K562 (cell line): ENCODE measurements at regions not wholly inside any gene's neighbourhood (a gene's known extent, or its start where the extent isn't known, plus 50 kb on each side); places are given as distances from the start of the nearest gene placed in this dataset.

ENCODE experiments used
- CCAR2 ChIP-seq: fragments of 200-400 bp; formaldehyde crosslinking; IDR thresholded peaks from 2 replicates; pipeline ENCODE4 v1.6.1; 2017; ENCODE audit warnings: mild to moderate bottlenecking, low read depth, low read length
- EP400 ChIP-seq: fragments of 450-650 bp; IDR thresholded peaks from 2 replicates; pipeline ENCODE4 v1.6.1; 2017; ENCODE audit warnings: antibody characterized with exemption, mild to moderate bottlenecking, moderate library complexity
- FOXK2 ChIP-seq, 2 experiments: fragments of 450-650 bp; IDR thresholded peaks in 1 of 2; conservative IDR thresholded peaks in 1 of 2; 2 replicates each; pipeline ENCODE4 v1.6.1; 2016; ENCODE audit warnings: low read depth in 2 of 2, mild to moderate bottlenecking in 1 of 2
- GTF2A2 ChIP-seq: IDR thresholded peaks from 2 replicates; pipeline ENCODE4 v1.6.1; 2016; ENCODE audit warnings: mild to moderate bottlenecking, missing genetic modification characterization, missing compliant biosample characterization
- HDAC3 ChIP-seq: fragments of 450-650 bp; IDR thresholded peaks from 2 replicates; pipeline ENCODE4 v1.6.1; 2018; ENCODE audit warnings: borderline replicate concordance, mild to moderate bottlenecking, moderate library complexity; ENCODE audit not compliant: partially characterized antibody
- NCOR1 ChIP-seq: fragments of 450-650 bp; IDR thresholded peaks from 2 replicates; pipeline ENCODE4 v1.6.1; 2016; ENCODE audit warnings: mild to moderate bottlenecking, moderate library complexity
- NR4A1 ChIP-seq, 2 experiments: fragments of 250-450 bp in 1 of 2; fragments of 450-650 bp in 1 of 2; sonication (Bioruptor Pico) in 1 of 2; IDR thresholded peaks; 2 replicates each; pipeline versions ENCODE4 v1.4.0 to v1.6.1; 2016 to 2020; ENCODE audit warnings: mild to moderate bottlenecking in 2 of 2, missing compliant biosample characterization in 1 of 2, missing genetic modification characterization in 1 of 2, moderate library complexity in 1 of 2
- PCBP1 ChIP-seq: fragments of 200-400 bp; formaldehyde crosslinking; IDR thresholded peaks from 2 replicates; pipeline ENCODE4 v1.6.1; 2018; ENCODE audit warnings: mild to moderate bottlenecking, low read depth, low read length; ENCODE audit not compliant: poor library complexity, severe bottlenecking
- ZC3H11A ChIP-seq: IDR thresholded peaks from 2 replicates; pipeline ENCODE4 v1.6.1; 2012; ENCODE audit warnings: low read depth, low read length, improper control_type of control experiment
- ZNF431 ChIP-seq: sonication (generic); formaldehyde crosslinking; IDR thresholded peaks from 2 replicates; pipeline ENCODE4 v1.8.0; 2022; ENCODE audit warnings: mild to moderate bottlenecking, missing genetic modification reagents
- TF ChIP-seq, protein P1 (sequence below): sonication (generic); formaldehyde crosslinking; IDR thresholded peaks from 2 replicates; pipeline ENCODE4 v1.8.0; 2023; ENCODE audit warnings: mild to moderate bottlenecking, missing genetic modification reagents
- TF ChIP-seq, protein P2 (sequence below): IDR thresholded peaks from 2 replicates; pipeline ENCODE4 v1.6.1; 2014; ENCODE audit warnings: antibody characterized with exemption
- TF ChIP-seq, protein P3 (sequence below): sonication (generic); formaldehyde crosslinking; IDR thresholded peaks from 2 replicates; pipeline ENCODE4 v1.8.1; 2023; ENCODE audit warnings: mild to moderate bottlenecking, missing genetic modification reagents
- TF ChIP-seq, protein P4 (sequence below): sonication (generic); formaldehyde crosslinking; IDR thresholded peaks from 2 replicates; pipeline ENCODE4 v1.8.1; 2022; ENCODE audit warnings: missing genetic modification reagents
- TF ChIP-seq, protein P5 (sequence below): fragments of 450-650 bp; IDR thresholded peaks from 2 replicates; pipeline ENCODE4 v1.6.1; 2017; ENCODE audit warnings: mild to moderate bottlenecking, moderate library complexity

DNA sequence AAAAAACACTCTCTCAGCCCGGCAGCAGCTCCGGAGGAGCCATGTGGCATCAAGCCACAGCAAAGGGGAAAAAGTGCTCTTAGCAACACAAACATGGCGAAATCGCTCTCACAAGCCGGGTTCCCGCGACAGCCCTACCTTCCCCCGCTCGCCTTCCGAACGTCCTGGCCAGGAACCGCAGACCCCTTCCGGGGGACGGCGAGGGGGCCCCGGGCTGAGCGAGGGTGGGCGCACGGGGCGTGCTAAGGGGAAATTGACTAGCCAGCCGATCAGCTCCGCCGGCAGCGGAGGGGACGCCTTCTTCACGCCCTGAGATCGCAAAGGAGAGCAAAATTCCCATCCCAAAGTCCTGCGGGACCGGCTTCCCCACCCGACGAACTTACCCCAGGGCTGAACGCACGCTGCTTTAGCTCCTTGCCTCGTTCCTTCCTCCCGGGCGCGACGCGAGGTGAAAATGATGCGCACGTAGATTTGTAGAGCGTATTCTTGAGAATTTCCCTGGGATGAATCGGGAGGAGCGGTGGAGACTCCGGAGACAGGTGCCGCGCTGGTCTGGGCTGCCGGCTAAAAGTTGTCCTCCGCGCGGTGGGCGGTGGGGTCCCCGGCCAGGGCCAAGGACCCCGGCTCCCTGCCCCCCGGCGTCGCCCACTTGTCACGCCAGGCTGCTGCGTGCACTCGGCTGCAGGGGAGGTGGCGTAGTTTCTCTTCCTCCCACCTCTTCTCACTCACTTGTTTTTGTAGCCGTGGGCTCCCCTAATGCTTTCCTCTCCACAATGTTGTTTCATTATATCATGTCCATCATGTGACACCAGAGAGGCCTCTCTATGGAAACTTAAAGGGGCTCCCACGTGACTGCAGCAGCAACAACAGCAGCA lies 220.1 kb upstream of the MKLN1 start (continued):
- TF ChIP-seq, protein P1, sequence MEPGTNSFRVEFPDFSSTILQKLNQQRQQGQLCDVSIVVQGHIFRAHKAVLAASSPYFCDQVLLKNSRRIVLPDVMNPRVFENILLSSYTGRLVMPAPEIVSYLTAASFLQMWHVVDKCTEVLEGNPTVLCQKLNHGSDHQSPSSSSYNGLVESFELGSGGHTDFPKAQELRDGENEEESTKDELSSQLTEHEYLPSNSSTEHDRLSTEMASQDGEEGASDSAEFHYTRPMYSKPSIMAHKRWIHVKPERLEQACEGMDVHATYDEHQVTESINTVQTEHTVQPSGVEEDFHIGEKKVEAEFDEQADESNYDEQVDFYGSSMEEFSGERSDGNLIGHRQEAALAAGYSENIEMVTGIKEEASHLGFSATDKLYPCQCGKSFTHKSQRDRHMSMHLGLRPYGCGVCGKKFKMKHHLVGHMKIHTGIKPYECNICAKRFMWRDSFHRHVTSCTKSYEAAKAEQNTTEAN (CRISPR knock-in tag), result peak; percentile 82; the same call in 1 of the 2 replicates
- TF ChIP-seq, protein P2, sequence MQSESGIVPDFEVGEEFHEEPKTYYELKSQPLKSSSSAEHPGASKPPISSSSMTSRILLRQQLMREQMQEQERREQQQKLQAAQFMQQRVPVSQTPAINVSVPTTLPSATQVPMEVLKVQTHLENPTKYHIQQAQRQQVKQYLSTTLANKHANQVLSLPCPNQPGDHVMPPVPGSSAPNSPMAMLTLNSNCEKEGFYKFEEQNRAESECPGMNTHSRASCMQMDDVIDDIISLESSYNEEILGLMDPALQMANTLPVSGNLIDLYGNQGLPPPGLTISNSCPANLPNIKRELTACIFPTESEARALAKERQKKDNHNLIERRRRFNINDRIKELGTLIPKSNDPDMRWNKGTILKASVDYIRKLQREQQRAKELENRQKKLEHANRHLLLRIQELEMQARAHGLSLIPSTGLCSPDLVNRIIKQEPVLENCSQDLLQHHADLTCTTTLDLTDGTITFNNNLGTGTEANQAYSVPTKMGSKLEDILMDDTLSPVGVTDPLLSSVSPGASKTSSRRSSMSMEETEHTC, result peak; percentile 81
- TF ChIP-seq PCBP1, result peak; percentile 53
- peak; percentile 33; the same call in 1 of the 2 replicates for TF ChIP-seq ZNF431 (CRISPR knock-in tag)
- TF ChIP-seq FOXK2 (conservative IDR thresholded peaks at IDR 0.05 in 1 of 2, IDR thresholded peaks at IDR 0.05 in 1 of 2; ENCODE audit: low read depth in 2 of 2), result peak; percentile 94 to 96
- TF ChIP-seq, protein P3, sequence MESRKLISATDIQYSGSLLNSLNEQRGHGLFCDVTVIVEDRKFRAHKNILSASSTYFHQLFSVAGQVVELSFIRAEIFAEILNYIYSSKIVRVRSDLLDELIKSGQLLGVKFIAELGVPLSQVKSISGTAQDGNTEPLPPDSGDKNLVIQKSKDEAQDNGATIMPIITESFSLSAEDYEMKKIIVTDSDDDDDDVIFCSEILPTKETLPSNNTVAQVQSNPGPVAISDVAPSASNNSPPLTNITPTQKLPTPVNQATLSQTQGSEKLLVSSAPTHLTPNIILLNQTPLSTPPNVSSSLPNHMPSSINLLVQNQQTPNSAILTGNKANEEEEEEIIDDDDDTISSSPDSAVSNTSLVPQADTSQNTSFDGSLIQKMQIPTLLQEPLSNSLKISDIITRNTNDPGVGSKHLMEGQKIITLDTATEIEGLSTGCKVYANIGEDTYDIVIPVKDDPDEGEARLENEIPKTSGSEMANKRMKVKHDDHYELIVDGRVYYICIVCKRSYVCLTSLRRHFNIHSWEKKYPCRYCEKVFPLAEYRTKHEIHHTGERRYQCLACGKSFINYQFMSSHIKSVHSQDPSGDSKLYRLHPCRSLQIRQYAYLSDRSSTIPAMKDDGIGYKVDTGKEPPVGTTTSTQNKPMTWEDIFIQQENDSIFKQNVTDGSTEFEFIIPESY (CRISPR knock-in tag), result peak; percentile 62; the same call in 1 of the 2 replicates
- TF ChIP-seq NCOR1, result no peak
- TF ChIP-seq HDAC3, result no peak
- TF ChIP-seq, protein P4, sequence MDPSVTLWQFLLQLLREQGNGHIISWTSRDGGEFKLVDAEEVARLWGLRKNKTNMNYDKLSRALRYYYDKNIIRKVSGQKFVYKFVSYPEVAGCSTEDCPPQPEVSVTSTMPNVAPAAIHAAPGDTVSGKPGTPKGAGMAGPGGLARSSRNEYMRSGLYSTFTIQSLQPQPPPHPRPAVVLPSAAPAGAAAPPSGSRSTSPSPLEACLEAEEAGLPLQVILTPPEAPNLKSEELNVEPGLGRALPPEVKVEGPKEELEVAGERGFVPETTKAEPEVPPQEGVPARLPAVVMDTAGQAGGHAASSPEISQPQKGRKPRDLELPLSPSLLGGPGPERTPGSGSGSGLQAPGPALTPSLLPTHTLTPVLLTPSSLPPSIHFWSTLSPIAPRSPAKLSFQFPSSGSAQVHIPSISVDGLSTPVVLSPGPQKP (CRISPR knock-in tag), result no peak
- TF ChIP-seq EP400, result 0 out of 2 replicates have a peak, but pooled peaks have one; percentile 22
- no peak for TF ChIP-seq CCAR2
- no peak for TF ChIP-seq NR4A1 (CRISPR knock-in tag; IDR thresholded peaks at IDR 0.05)
- 0 out of 2 replicates have a peak, but pooled peaks have one; percentile 41 for TF ChIP-seq NR4A1 (tag; IDR thresholded peaks at IDR 0.05)
- TF ChIP-seq GTF2A2 (tag), result no peak
- TF ChIP-seq, protein P5, sequence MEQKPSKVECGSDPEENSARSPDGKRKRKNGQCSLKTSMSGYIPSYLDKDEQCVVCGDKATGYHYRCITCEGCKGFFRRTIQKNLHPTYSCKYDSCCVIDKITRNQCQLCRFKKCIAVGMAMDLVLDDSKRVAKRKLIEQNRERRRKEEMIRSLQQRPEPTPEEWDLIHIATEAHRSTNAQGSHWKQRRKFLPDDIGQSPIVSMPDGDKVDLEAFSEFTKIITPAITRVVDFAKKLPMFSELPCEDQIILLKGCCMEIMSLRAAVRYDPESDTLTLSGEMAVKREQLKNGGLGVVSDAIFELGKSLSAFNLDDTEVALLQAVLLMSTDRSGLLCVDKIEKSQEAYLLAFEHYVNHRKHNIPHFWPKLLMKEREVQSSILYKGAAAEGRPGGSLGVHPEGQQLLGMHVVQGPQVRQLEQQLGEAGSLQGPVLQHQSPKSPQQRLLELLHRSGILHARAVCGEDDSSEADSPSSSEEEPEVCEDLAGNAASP, result no peak
- no peak for TF ChIP-seq ZC3H11A
